Right lobe of liver (tissue), 4 donors: ENCODE measurements at regions not wholly inside any gene's neighbourhood (a gene's known extent, or its start where the extent isn't known, plus 50 kb on each side); places are given as distances from the start of the nearest gene placed in this dataset.

Experiments used
- CTCF ChIP-seq, 4 donors: fragments of 200-600 bp in 3 of 4; fragments of 450-650 bp in 1 of 4; IDR thresholded peaks; one replicate each; pipeline versions ENCODE4 v1.5.1 to v1.8.0; 2016 to 2022; ENCODE audit warnings: antibody characterized with exemption in 4 of 4, mild to moderate bottlenecking in 2 of 4
- POLR2A ChIP-seq: fragments of 450-650 bp; IDR thresholded peaks from one replicate; pipeline ENCODE4 v1.6.1; 2017; ENCODE audit warnings: antibody characterized with exemption, mild to moderate bottlenecking
- donor health status: DM: no; HTN: no; CAD: no.
- donor health status: DM: no; HTN: no; CAD: no.
- donor health status: DM: no; HTN: yes; CAD: no.

DNA sequence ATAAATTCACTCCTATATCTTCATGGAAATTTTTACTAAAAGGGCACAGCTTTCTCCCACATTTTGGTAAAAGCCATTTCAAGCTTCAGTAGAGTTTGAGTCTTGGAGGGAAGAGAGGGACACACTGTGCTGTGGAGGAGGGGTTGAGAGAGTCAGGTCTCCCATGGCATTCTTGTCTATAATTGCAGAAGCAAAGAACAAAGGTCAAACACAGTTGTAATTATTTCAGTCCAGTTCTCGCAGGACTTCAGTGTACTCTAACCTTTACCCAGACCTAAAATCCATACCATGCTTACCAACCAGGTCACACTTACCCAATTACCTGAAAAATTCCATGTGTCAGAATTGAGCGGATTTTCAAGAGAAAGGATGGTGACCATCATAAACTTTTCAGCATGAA, 298.4 kb downstream of the XPNPEP1 start:
- TF ChIP-seq POLR2A (no peak), CTCF (IDR thresholded peaks at IDR 0.05) (no peak)
